ENCODE measurements at regions not wholly inside any gene's neighbourhood (a gene's known extent, or its start where the extent isn't known, plus 50 kb on each side); places are given as distances from the start of the nearest gene placed in this dataset.

GRCh38 chr11:70583781-70584218 lies 185.5 kb downstream of the CTTN start:
- H3K4me3 ChIP-seq (ENCODE audit: low read depth, low read length) = no peak overlapping the region
- no peak for DNase-seq (ENCODE audit: low read depth)
- no peak for TF ChIP-seq POLR2A (IDR thresholded peaks at IDR 0.05; ENCODE audit: extremely low read depth, insufficient read length)
- TF ChIP-seq, protein P1, sequence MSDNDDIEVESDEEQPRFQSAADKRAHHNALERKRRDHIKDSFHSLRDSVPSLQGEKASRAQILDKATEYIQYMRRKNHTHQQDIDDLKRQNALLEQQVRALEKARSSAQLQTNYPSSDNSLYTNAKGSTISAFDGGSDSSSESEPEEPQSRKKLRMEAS (IDR thresholded peaks at IDR 0.05; ENCODE audit: low read depth, low read length) = no peak

DNA sequence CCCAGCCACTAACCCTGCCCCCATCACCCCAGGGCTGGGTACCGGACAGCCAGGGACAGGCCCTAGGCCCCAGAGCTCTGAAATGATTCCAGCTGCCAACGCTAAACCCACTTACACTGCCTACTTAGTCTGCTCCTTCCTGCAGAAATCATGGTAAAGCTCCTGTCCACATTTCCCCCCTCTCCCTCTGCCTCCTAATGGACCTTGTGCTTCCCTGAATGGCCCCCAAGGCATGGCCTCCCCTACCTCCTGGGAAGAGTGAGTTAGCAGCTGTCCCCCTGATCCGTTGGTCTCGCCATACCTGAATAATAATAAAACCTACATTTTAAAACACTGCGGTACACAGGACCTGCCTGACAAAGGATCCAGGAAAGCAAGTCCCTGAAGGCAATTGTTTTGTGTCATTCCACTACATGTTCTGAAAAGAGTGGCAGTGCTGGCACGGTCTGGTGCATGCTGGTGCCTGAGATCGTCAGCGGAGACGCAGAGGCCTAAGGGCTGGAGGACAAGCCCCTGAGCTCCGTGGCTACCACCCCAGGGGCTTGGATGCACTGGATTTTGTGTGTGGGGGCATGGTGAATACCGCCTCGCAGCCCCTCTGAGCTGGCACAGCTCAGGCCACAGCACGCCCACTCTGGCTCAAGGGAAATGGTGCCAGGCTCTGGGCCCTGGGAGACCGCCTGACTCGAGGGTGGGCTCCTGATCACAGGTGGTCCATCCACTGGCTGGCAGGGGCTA lies 186.3 kb downstream of the CTTN start:
- TF ChIP-seq POLR2A (IDR thresholded peaks at IDR 0.05; ENCODE audit: extremely low read depth, insufficient read length) (no peak), CTCF (IDR thresholded peaks at IDR 0.05; ENCODE audit: low read depth, low read length) (no peak), MYC (IDR thresholded peaks at IDR 0.05; ENCODE audit: low read depth, low read length) (no peak)
- TF ChIP-seq, protein P1 (IDR thresholded peaks at IDR 0.05; ENCODE audit: low read depth, low read length) = no peak
- no peak overlapping the region for H3K4me3 ChIP-seq (ENCODE audit: low read depth, low read length)
- DNase-seq (ENCODE audit: low read depth) = no peak

DNA sequence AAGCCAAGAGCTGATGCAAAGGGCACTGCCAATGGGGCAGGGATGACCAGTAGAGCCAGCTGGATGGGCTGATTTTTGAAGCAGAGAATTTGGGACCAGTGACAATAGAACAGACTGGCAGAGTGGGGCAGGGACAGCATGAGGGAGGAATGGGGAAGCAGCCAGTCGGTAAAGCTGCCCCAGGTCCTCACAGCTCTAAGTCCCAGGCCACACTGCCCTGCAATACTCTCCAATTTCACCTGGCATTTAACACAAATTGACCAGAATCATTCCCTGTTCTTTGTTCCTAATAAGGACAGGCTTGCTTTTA lies 186.9 kb downstream of the CTTN start:
- no peak for DNase-seq (ENCODE audit: low read depth)
- H3K4me3 ChIP-seq (ENCODE audit: low read depth, low read length) = no peak overlapping the region
- TF ChIP-seq MYC (IDR thresholded peaks at IDR 0.05; ENCODE audit: low read depth, low read length) = no peak
- no peak for TF ChIP-seq POLR2A (IDR thresholded peaks at IDR 0.05; ENCODE audit: extremely low read depth, insufficient read length)
- TF ChIP-seq CTCF (IDR thresholded peaks at IDR 0.05; ENCODE audit: low read depth, low read length) = no peak
- TF ChIP-seq, protein P1 (IDR thresholded peaks at IDR 0.05; ENCODE audit: low read depth, low read length) = no peak

GRCh38 chr11:70586261-70587074 lies 188.1 kb downstream of the CTTN start:
- no peak for DNase-seq (ENCODE audit: low read depth)
- H3K4me3 ChIP-seq (ENCODE audit: low read depth, low read length) = no peak overlapping the region
- TF ChIP-seq POLR2A (IDR thresholded peaks at IDR 0.05; ENCODE audit: extremely low read depth, insufficient read length) (no peak), CTCF (IDR thresholded peaks at IDR 0.05; ENCODE audit: low read depth, low read length) (no peak), MYC (IDR thresholded peaks at IDR 0.05; ENCODE audit: low read depth, low read length) (no peak)
- TF ChIP-seq, protein P1 (IDR thresholded peaks at IDR 0.05; ENCODE audit: low read depth, low read length) = no peak

DNA sequence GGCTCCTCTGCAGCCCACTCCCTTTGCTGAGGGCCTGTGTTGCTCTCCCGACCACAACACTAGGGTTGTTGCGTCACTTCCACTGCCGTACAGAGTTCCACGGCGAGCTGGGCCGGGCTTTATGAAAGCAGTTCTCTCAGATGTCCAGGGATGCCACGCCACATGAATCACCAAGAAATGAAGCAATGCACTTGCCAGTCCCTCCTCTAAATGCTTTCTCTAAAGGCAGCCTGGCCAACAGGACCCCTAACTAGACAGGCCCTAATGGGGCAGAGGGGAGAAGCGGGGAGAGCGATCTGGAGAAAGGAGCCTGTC lies 188.7 kb downstream of the CTTN start:
- TF ChIP-seq MYC (IDR thresholded peaks at IDR 0.05; ENCODE audit: low read depth, low read length) = no peak
- TF ChIP-seq POLR2A (IDR thresholded peaks at IDR 0.05; ENCODE audit: extremely low read depth, insufficient read length) = no peak
- TF ChIP-seq, protein P1 (IDR thresholded peaks at IDR 0.05; ENCODE audit: low read depth, low read length) = no peak
- no peak for TF ChIP-seq CTCF (IDR thresholded peaks at IDR 0.05; ENCODE audit: low read depth, low read length)
- peak; percentile 79 for DNase-seq (ENCODE audit: low read depth)
- H3K4me3 ChIP-seq (ENCODE audit: low read depth, low read length) = no peak overlapping the region

- DNase-seq (ENCODE audit: low read depth) = no peak
- no peak overlapping the region for H3K4me3 ChIP-seq (ENCODE audit: low read depth, low read length)
- TF ChIP-seq, protein P1 (IDR thresholded peaks at IDR 0.05; ENCODE audit: low read depth, low read length) = no peak
- no peak for TF ChIP-seq POLR2A (IDR thresholded peaks at IDR 0.05; ENCODE audit: extremely low read depth, insufficient read length)
- TF ChIP-seq CTCF (IDR thresholded peaks at IDR 0.05; ENCODE audit: low read depth, low read length) = no peak
- no peak for TF ChIP-seq MYC (IDR thresholded peaks at IDR 0.05; ENCODE audit: low read depth, low read length)
Measured at GRCh38 chr11:70590356-70590991, 192.1 kb downstream of the CTTN start.

Data from NB4 (cell line).